ENCODE measurements at regions not wholly inside any gene's neighbourhood (a gene's known extent, or its start where the extent isn't known, plus 50 kb on each side); places are given as distances from the start of the nearest gene placed in this dataset.
"Not testable (repeated sequence)": the region's sequence is repeated elsewhere in the genome, so short reads cannot be mapped to it uniquely, and the experiment has no call there.

- no peak for DNase-seq
Observed at GRCh38 chr6:118718903-118719302, 67.5 kb upstream of the CEP85L start.

- DNase-seq = no peak
Observed at GRCh38 chr6:118718297-118718696, 66.9 kb upstream of the CEP85L start.

- DNase-seq = no peak
Observed at GRCh38 chr6:118717106-118717505, 65.7 kb upstream of the CEP85L start.

GRCh38 chr6:118715907-118716306 is 64.5 kb upstream of the CEP85L start:
- not testable (repeated sequence) for DNase-seq

GRCh38 chr6:118715376-118715775 is 64.0 kb upstream of the CEP85L start:
- no peak for DNase-seq

- no peak for DNase-seq
Observed at GRCh38 chr6:118714756-118715155, 63.4 kb upstream of the CEP85L start.

- DNase-seq = no peak
Observed at GRCh38 chr6:118712969-118713368, 61.6 kb upstream of the CEP85L start.

- DNase-seq = no peak
Observed at GRCh38 chr6:118710616-118711015, 59.2 kb upstream of the CEP85L start.

- peak; percentile 86 for DNase-seq
Observed at GRCh38 chr6:118709859-118710350, 58.5 kb upstream of the CEP85L start.

- no peak for DNase-seq
Observed at GRCh38 chr6:118708744-118709143, 57.4 kb upstream of the CEP85L start.

GRCh38 chr6:118708055-118708454 is 56.7 kb upstream of the CEP85L start:
- peak; percentile 21 for DNase-seq

GRCh38 chr6:118706702-118707101 is 55.3 kb upstream of the CEP85L start:
- no peak for DNase-seq

GRCh38 chr6:118705544-118706491 is 54.4 kb upstream of the CEP85L start:
- peak; percentile 41 for DNase-seq

- no peak for DNase-seq
Observed at GRCh38 chr6:118704915-118705314, 53.5 kb upstream of the CEP85L start.

- not testable (repeated sequence) for DNase-seq
Observed at GRCh38 chr6:118701260-118701659, 49.9 kb upstream of the CEP85L start.
